Cardiac muscle cell (in vitro differentiated cells and primary cell): ENCODE measurements at regions not wholly inside any gene's neighbourhood (a gene's known extent, or its start where the extent isn't known, plus 50 kb on each side); places are given as distances from the start of the nearest gene placed in this dataset.
A peak's percentile ranks its signal among the peaks of the same experiment; 100 is the strongest.
"Not testable (repeated sequence)": the region's sequence is repeated elsewhere in the genome, so short reads cannot be mapped to it uniquely, and the experiment has no call there.

Experiments used
- DNase-seq, 2 donors: peaks; one replicate each; pipeline versions ENCODE4 v3.0.0 to v3.0.0-alpha.2; 2010 to 2017; ENCODE audit warnings: low read depth in 1 of 2, low spot score in 1 of 2
- H3K27ac ChIP-seq: fragments of 200-600 bp; sonication (generic); 2 replicates; pipeline ENCODE4 v1.5.1; 2016
- H3K27me3 ChIP-seq: fragments of 200-600 bp; sonication (generic); 2 replicates; pipeline ENCODE4 v1.6.0; 2016; ENCODE audit warnings: control low read depth
- H3K36me3 ChIP-seq: fragments of 200-600 bp; sonication (generic); 2 replicates; pipeline ENCODE4 v1.5.1; 2016; ENCODE audit warnings: control low read depth
- H3K4me1 ChIP-seq: fragments of 200-600 bp; sonication (generic); 2 replicates; pipeline ENCODE4 v1.8.1; 2017; ENCODE audit warnings: low read depth, mild to moderate bottlenecking, mixed run types
- H3K4me3 ChIP-seq: fragments of 200-600 bp; sonication (generic); 2 replicates; pipeline ENCODE4 v1.5.1; 2016; ENCODE audit warnings: mild to moderate bottlenecking
- H3K9me3 ChIP-seq: fragments of 200-600 bp; sonication (generic); 2 replicates; pipeline ENCODE4 v1.5.1; 2017; ENCODE audit warnings: low read depth, mild to moderate bottlenecking, control low read depth
- TF ChIP-seq, protein P1 (sequence below): IDR thresholded peaks from 2 replicates; pipeline ENCODE4 v1.5.1; 2012; ENCODE audit warnings: low read depth, mild to moderate bottlenecking, low read length

DNA sequence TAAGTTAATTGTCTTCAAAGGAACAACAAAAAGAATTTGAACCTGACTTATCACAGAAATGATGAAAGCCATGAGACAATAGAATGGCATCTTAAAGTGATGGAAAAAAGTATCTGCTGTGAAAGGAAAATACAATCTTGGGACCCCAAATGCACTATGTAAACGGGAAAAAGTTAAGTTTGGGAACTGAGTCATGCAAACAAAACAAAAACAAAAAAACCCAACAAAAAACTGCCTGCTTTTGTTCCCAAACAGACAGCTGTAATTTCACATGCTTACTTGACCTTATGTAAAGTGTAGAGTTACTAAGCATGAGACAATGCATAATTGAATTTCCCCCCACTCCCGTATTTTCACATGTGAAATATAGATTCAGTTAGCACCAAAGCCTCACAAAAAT, 122.1 kb upstream of the RBMS1 start:
- Histone ChIP-seq H3K4me1 (no peaks in the 10 kb centered on the region), H3K4me3 (no peak overlapping the region), H3K27ac (no peak overlapping the region), H3K9me3 (no peaks in the 10 kb centered on the region), H3K27me3 (no peaks in the 10 kb centered on the region), H3K36me3 (no peaks in the 10 kb centered on the region)
- TF ChIP-seq, protein P1, sequence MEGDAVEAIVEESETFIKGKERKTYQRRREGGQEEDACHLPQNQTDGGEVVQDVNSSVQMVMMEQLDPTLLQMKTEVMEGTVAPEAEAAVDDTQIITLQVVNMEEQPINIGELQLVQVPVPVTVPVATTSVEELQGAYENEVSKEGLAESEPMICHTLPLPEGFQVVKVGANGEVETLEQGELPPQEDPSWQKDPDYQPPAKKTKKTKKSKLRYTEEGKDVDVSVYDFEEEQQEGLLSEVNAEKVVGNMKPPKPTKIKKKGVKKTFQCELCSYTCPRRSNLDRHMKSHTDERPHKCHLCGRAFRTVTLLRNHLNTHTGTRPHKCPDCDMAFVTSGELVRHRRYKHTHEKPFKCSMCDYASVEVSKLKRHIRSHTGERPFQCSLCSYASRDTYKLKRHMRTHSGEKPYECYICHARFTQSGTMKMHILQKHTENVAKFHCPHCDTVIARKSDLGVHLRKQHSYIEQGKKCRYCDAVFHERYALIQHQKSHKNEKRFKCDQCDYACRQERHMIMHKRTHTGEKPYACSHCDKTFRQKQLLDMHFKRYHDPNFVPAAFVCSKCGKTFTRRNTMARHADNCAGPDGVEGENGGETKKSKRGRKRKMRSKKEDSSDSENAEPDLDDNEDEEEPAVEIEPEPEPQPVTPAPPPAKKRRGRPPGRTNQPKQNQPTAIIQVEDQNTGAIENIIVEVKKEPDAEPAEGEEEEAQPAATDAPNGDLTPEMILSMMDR: no peak
- DNase-seq: no peak

- no peak for DNase-seq
- Histone ChIP-seq H3K4me1 (no peaks in the 10 kb centered on the region), H3K4me3 (no peak overlapping the region), H3K36me3 (no peaks in the 10 kb centered on the region), H3K27ac (no peak overlapping the region), H3K9me3 (no peaks in the 10 kb centered on the region), H3K27me3 (no peaks in the 10 kb centered on the region)
- TF ChIP-seq, protein P1: no peak
Observed at GRCh38 chr2:160616149-160616548, 122.5 kb upstream of the RBMS1 start.

- H3K4me1 ChIP-seq: no peaks in the 10 kb centered on the region
- no peaks in the 10 kb centered on the region for H3K36me3 ChIP-seq
- H3K4me3 ChIP-seq: no peak overlapping the region
- TF ChIP-seq, protein P1: no peak
- no peaks in the 10 kb centered on the region for H3K27me3 ChIP-seq
- H3K27ac ChIP-seq: no peak overlapping the region
- DNase-seq: peak in 1 of 2 donors; percentile 28
- H3K9me3 ChIP-seq: no peaks in the 10 kb centered on the region
Observed at GRCh38 chr2:160621748-160622147, 128.1 kb upstream of the RBMS1 start.

GRCh38 chr2:160628020-160628637, 134.5 kb upstream of the RBMS1 start:
- Histone ChIP-seq H3K4me1 (peaks cover 27% of the 10 kb centered on the region), H3K27ac (peak overlapping the region; percentile 13)
- H3K27me3 ChIP-seq, H3K4me3 ChIP-seq, H3K9me3 ChIP-seq, H3K36me3 ChIP-seq: not testable (repeated sequence)
- peak; percentile 13 to 37 for DNase-seq

- H3K36me3 ChIP-seq: no peaks in the 10 kb centered on the region
- DNase-seq: no peak
- no peaks in the 10 kb centered on the region for H3K9me3 ChIP-seq
- peaks cover 27% of the 10 kb centered on the region for H3K4me1 ChIP-seq
- no peaks in the 10 kb centered on the region for H3K27me3 ChIP-seq
- no peak overlapping the region for H3K4me3 ChIP-seq
- peak overlapping the region; percentile 13 for H3K27ac ChIP-seq
- TF ChIP-seq, protein P1: no peak
Observed at GRCh38 chr2:160628811-160629210, 135.2 kb upstream of the RBMS1 start.

DNA sequence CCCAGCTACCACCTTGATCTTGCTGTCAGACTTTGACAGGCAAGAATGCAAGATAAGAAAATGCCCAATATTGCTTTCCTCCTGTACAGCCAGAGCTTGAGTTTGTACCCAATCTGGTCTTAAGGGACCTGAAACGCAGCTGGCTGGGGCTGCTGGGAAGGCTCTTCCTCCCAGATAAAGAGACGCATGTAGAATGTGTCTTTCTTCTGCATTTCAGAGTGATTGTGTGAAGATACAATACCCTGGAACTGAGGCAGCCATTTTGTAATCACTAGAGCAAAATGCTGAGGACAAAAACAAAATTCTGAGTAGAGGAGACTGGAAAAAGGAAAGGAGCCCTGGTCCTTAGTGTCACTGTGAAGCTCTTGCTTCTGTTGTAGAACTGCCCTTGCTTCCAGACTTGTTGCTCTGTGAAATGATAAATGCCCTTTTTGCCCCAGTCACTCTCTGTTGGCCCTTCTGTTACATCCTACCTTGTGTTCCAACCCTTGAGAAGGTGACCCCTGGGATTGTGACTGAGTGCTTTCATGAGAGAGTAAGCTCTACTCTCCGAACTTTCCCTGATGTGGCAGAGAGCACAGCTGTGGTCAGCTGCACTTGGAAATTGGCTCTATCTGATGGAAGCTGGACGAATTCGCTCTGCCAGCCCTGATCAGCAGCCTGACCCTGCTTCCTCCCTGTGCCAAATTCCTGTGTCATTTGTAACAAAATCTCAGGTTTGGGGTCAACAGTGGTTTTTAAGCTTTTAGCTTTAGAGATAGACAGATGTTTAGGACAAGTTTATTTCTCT, 137.4 kb upstream of the RBMS1 start:
- Histone ChIP-seq H3K36me3 (no peaks in the 10 kb centered on the region), H3K27ac (peak overlapping the region; percentile 78), H3K4me3 (no peak overlapping the region), H3K27me3 (no peaks in the 10 kb centered on the region), H3K4me1 (peaks cover 46% of the 10 kb centered on the region), H3K9me3 (no peaks in the 10 kb centered on the region)
- peak; percentile 33 to 47 for DNase-seq
- TF ChIP-seq, protein P1: no peak
